HCT116 (cell line): ENCODE measurements at regions not wholly inside any gene's neighbourhood (a gene's known extent, or its start where the extent isn't known, plus 50 kb on each side); places are given as distances from the start of the nearest gene placed in this dataset.

Source experiments
- ATAC-seq: fragments of 200-7000 bp; cut with Tn5 transposase; 2 replicates; pipeline ENCODE4 v1.9.1; 2020; ENCODE audit warnings: mild to moderate bottlenecking, moderate library complexity
- BruUV-seq: library from RNA; stranded (reverse); fragments of 400-500 nt; replicated peaks from 2 replicates; lab custom pipeline; 2021; lab: Mats Ljungman, UMichigan
- CTCF ChIA-PET: fragments of 300-600 bp; sonication (Branson Sonifier 250); formaldehyde crosslinking; loops from one replicate; lab custom pipeline; 2021; ENCODE audit warnings: antibody characterized with exemption; lab: Charles Lee
- POLR2A ChIA-PET: fragments of 300-600, 350-600 bp; sonication (Branson Sonifier 250); formaldehyde crosslinking; loops from one replicate; lab custom pipeline; 2021; ENCODE audit warnings: antibody characterized with exemption; lab: Charles Lee
- RAD21 ChIA-PET, 2 experiments: fragments of 300-600 bp; sonication (Branson Sonifier 250); formaldehyde crosslinking; loops; one replicate each; lab custom pipeline; 2023; ENCODE audit warnings: low total read pairs in 2 of 2; ENCODE audit not compliant: uncharacterized antibody in 2 of 2, unreplicated experiment in 2 of 2, low non-redundant PET in 1 of 2; lab: Charles Lee
- DNase-seq: peaks from one replicate; pipeline ENCODE4 v3.0.0-alpha.2; 2010; ENCODE audit warnings: low read depth, low spot score
- H2AFZ ChIP-seq: fragments of 200-600 bp; shearing (Covaris generic), sonication (generic); 2 replicates; pipeline ENCODE4 v1.6.1; 2017; ENCODE audit warnings: low read depth, mixed run types, mixed read lengths, antibody characterized with exemption, low read length; ENCODE audit not compliant: poor library complexity, severe bottlenecking
- H3K27ac ChIP-seq: 2 replicates; pipeline ENCODE4 v1.5.1; 2012; ENCODE audit warnings: low read depth, low read length
- H3K27me3 ChIP-seq: fragments of 200-600 bp; sonication (generic); 2 replicates; pipeline ENCODE4 v1.6.1; 2016; ENCODE audit warnings: mixed run types, low read length, mixed read lengths; ENCODE audit not compliant: insufficient read depth
- H3K36me3 ChIP-seq, 2 experiments: fragments of 200-500 bp in 1 of 2; fragments of 200-600 bp in 1 of 2; sonication (Bioruptor generic) in 1 of 2; sonication (generic) in 1 of 2; 2 replicates each; pipeline versions ENCODE4 v1.5.1 to v1.6.1; 2014 to 2016; ENCODE audit warnings: low read length in 2 of 2, inconsistent platforms in 1 of 2, mixed read lengths in 1 of 2, mixed run types in 1 of 2; ENCODE audit not compliant: insufficient read depth in 2 of 2, control insufficient read depth in 1 of 2
- H3K4me1 ChIP-seq, 2 experiments: fragments of 200-600 bp in 1 of 2; sonication (generic) in 1 of 2; 2 replicates each; pipeline versions ENCODE4 v1.5.1 to v1.6.1; 2012 to 2017; ENCODE audit warnings: low read length in 2 of 2, inconsistent platforms in 1 of 2, mild to moderate bottlenecking in 1 of 2, mixed read lengths in 1 of 2, mixed run types in 1 of 2, moderate library complexity in 1 of 2; ENCODE audit not compliant: insufficient read depth in 2 of 2, control insufficient read depth in 1 of 2
- H3K4me2 ChIP-seq: fragments of 200-600 bp; sonication (generic); 2 replicates; pipeline ENCODE4 v1.6.1; 2017; ENCODE audit warnings: mixed run types, low read length, mixed read lengths
- H3K4me3 ChIP-seq, 2 experiments: fragments of 200-600 bp in 1 of 2; sonication (generic) in 1 of 2; replicated peaks in 1 of 2; 2 replicates each; pipeline ENCODE4 v1.5.1; 2011 to 2016; ENCODE audit warnings: low read length in 2 of 2, control low read depth in 1 of 2, low read depth in 1 of 2, mild to moderate bottlenecking in 1 of 2, mixed read lengths in 1 of 2, mixed run types in 1 of 2
- H3K79me2 ChIP-seq: fragments of 200-600 bp; sonication (generic); 2 replicates; pipeline ENCODE4 v1.6.1; 2017; ENCODE audit warnings: mild to moderate bottlenecking, mixed run types, low read length, moderate library complexity, mixed read lengths; ENCODE audit not compliant: insufficient read depth
- H3K9ac ChIP-seq: fragments of 200-600 bp; sonication (generic); 2 replicates; pipeline ENCODE4 v1.6.1; 2016; ENCODE audit warnings: low read length, mixed read lengths
- H3K9me2 ChIP-seq: fragments of 200-600 bp; sonication (generic), shearing (Covaris generic); 2 replicates; pipeline ENCODE4 v1.6.1; 2017; ENCODE audit warnings: mixed run types, mild to moderate bottlenecking, moderate library complexity; ENCODE audit not compliant: insufficient read depth
- H3K9me3 ChIP-seq, 2 experiments: fragments of 200-500 bp in 1 of 2; fragments of 200-600 bp in 1 of 2; sonication (Bioruptor generic) in 1 of 2; sonication (generic) in 1 of 2; 2 replicates each; pipeline ENCODE4 v1.6.1; 2014 to 2017; ENCODE audit warnings: low read length in 2 of 2, mixed read lengths in 2 of 2, inconsistent platforms in 1 of 2, low read depth in 1 of 2, mild to moderate bottlenecking in 1 of 2, mixed run types in 1 of 2, moderate library complexity in 1 of 2; ENCODE audit not compliant: control insufficient read depth in 1 of 2, insufficient read depth in 1 of 2
- H4K20me1 ChIP-seq: fragments of 200-600 bp; sonication (generic), shearing (Covaris generic); 2 replicates; pipeline ENCODE4 v1.6.1; 2017; ENCODE audit warnings: mixed run types, mild to moderate bottlenecking, moderate library complexity; ENCODE audit not compliant: insufficient read depth
- CBX3 ChIP-seq: IDR thresholded peaks from 2 replicates; pipeline ENCODE4 v1.6.1; 2012; ENCODE audit warnings: low read depth
- CEBPB ChIP-seq: IDR thresholded peaks from 2 replicates; pipeline ENCODE4 v1.6.1; 2012; ENCODE audit warnings: low read depth
- JUND ChIP-seq: IDR thresholded peaks from 2 replicates; pipeline ENCODE4 v1.6.1; 2012
- MAX ChIP-seq: IDR thresholded peaks from 2 replicates; pipeline ENCODE4 v1.6.1; 2012
- SIN3A ChIP-seq: IDR thresholded peaks from 2 replicates; pipeline ENCODE4 v1.6.1; 2012; ENCODE audit warnings: low read depth
- SP1 ChIP-seq: IDR thresholded peaks from 2 replicates; pipeline ENCODE4 v1.6.1; 2012; ENCODE audit warnings: low read depth
- ZFX ChIP-seq: fragments of 450-650 bp; IDR thresholded peaks from 2 replicates; pipeline ENCODE4 v1.6.1; 2017
- ZNF274 ChIP-seq: fragments of 200-500 bp; sonication (Bioruptor generic); IDR thresholded peaks from 2 replicates; pipeline ENCODE4 v1.6.1; 2014; ENCODE audit warnings: mild to moderate bottlenecking, low read depth, low read length, inconsistent platforms
- intact Hi-C: fragments of 100-400 bp; cut with micrococcal nuclease; formaldehyde crosslinking; loops from 2 replicates; pipeline ENCODE4 v1.10.0; 2022
- TF ChIP-seq, protein P1 (sequence below): IDR thresholded peaks from 2 replicates; pipeline ENCODE4 v1.6.1; 2011; ENCODE audit warnings: mild to moderate bottlenecking, low read length, moderate library complexity; ENCODE audit not compliant: insufficient replicate concordance; ENCODE audit errors: extremely low read depth

GRCh38 chr3:74387111-74387735, 227.2 kb downstream of the CNTN3 start:
- TF ChIP-seq SIN3A (no peak), ZFX (no peak), MAX (no peak), CEBPB (no peak), SP1 (no peak), ZNF274 (no peak), CBX3 (no peak), JUND (no peak)
- TF ChIP-seq, protein P1, sequence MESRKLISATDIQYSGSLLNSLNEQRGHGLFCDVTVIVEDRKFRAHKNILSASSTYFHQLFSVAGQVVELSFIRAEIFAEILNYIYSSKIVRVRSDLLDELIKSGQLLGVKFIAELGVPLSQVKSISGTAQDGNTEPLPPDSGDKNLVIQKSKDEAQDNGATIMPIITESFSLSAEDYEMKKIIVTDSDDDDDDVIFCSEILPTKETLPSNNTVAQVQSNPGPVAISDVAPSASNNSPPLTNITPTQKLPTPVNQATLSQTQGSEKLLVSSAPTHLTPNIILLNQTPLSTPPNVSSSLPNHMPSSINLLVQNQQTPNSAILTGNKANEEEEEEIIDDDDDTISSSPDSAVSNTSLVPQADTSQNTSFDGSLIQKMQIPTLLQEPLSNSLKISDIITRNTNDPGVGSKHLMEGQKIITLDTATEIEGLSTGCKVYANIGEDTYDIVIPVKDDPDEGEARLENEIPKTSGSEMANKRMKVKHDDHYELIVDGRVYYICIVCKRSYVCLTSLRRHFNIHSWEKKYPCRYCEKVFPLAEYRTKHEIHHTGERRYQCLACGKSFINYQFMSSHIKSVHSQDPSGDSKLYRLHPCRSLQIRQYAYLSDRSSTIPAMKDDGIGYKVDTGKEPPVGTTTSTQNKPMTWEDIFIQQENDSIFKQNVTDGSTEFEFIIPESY: no peak
- H3K9me3 ChIP-seq: peaks cover 6 to 20% of the 10 kb centered on the region in 2 experiments; a peak in 2 of 4 replicates
- DNase-seq: no peak
- no peak overlapping the region for H2AFZ ChIP-seq
- H3K4me1 ChIP-seq: no peaks in the 10 kb centered on the region
- no peak overlapping the region for H3K4me2 ChIP-seq
- no peaks in the 10 kb centered on the region for H3K27me3 ChIP-seq
- H3K9me2 ChIP-seq: no peaks in the 10 kb centered on the region
- no peaks in the 10 kb centered on the region for H3K36me3 ChIP-seq
- ChIA-PET POLR2A (no interaction called here), RAD21 (no interaction called here), CTCF (no interaction called here)
- no peak overlapping the region for H3K4me3 ChIP-seq
- no peak overlapping the region for H3K9ac ChIP-seq
- H3K79me2 ChIP-seq: no peaks in the 10 kb centered on the region
- no peak for ATAC-seq
- H4K20me1 ChIP-seq: no peaks in the 10 kb centered on the region
- H3K27ac ChIP-seq: no peak overlapping the region
- intact Hi-C loops: no loop called here
- BruUV-seq: no TSS peak
